Stomach smooth muscle (tissue), 2 donors: ENCODE measurements at regions not wholly inside any gene's neighbourhood (a gene's known extent, or its start where the extent isn't known, plus 50 kb on each side); places are given as distances from the start of the nearest gene placed in this dataset.
"Not testable (repeated sequence)": the region's sequence is repeated elsewhere in the genome, so short reads cannot be mapped to it uniquely, and the experiment has no call there.

Source experiments
- H3K27ac ChIP-seq: one replicate; pipeline ENCODE4 v1.7.0; 2013; ENCODE audit warnings: mild to moderate bottlenecking, low read length, inconsistent platforms
- H3K27me3 ChIP-seq, 2 donors: one replicate each; pipeline ENCODE4 v1.7.0; 2013; ENCODE audit warnings: low read length in 2 of 2; ENCODE audit not compliant: insufficient read depth in 2 of 2, control insufficient read depth in 1 of 2
- H3K36me3 ChIP-seq, 2 donors: one replicate each; pipeline ENCODE4 v1.7.0; 2013; ENCODE audit warnings: low read length in 2 of 2; ENCODE audit not compliant: control insufficient read depth in 2 of 2, insufficient read depth in 2 of 2
- H3K4me1 ChIP-seq: one replicate; pipeline ENCODE4 v1.7.0; 2013; ENCODE audit warnings: low read length; ENCODE audit not compliant: control insufficient read depth, insufficient read depth
- H3K4me3 ChIP-seq, 2 donors: one replicate each; pipeline ENCODE4 v1.7.0; 2013; ENCODE audit warnings: low read length in 2 of 2
- H3K9ac ChIP-seq, 2 donors: one replicate each; pipeline ENCODE4 v1.7.0; 2013; ENCODE audit warnings: low read length in 2 of 2, mild to moderate bottlenecking in 1 of 2
- H3K9me3 ChIP-seq, 2 donors: one replicate each; pipeline ENCODE4 v1.7.0; 2013; ENCODE audit warnings: low read length in 2 of 2; ENCODE audit not compliant: control insufficient read depth in 2 of 2
- donor health status: healthy.
- donor health status: Pancreatic carcinoma.

GRCh38 chr6:102981490-102982015 is 1588.0 kb downstream of the GRIK2 start:
- Histone ChIP-seq H3K9me3 (no peaks in the 10 kb centered on the region), H3K36me3 (no peaks in the 10 kb centered on the region), H3K27ac (no peak overlapping the region), H3K9ac (no peak overlapping the region), H3K4me3 (no peak overlapping the region), H3K27me3 (no peaks in the 10 kb centered on the region), H3K4me1 (no peaks in the 10 kb centered on the region)

DNA sequence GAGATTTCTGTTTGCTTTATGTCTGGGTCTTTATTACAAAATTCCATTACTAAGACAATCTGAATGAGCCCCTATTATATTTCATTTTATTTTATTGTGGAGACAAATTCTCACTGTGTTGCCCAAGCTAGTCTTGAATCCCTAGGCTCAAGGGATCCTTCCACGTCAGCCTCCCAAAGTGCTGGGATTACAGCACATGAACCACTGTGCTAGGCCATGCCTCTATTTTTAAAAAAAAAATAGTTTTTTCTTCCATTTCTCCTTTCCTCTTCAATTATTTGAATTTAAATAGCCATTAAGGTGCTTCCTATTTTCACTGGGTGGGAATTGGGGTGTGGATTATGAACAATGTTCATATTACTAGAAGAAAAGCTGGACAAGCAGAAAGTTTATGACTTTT is 1587.4 kb downstream of the GRIK2 start:
- H3K36me3 ChIP-seq = no peaks in the 10 kb centered on the region
- no peaks in the 10 kb centered on the region for H3K27me3 ChIP-seq
- no peak overlapping the region for H3K9ac ChIP-seq
- H3K27ac ChIP-seq = no peak overlapping the region
- H3K4me3 ChIP-seq = no peak overlapping the region
- H3K4me1 ChIP-seq = no peaks in the 10 kb centered on the region
- no peaks in the 10 kb centered on the region for H3K9me3 ChIP-seq

DNA sequence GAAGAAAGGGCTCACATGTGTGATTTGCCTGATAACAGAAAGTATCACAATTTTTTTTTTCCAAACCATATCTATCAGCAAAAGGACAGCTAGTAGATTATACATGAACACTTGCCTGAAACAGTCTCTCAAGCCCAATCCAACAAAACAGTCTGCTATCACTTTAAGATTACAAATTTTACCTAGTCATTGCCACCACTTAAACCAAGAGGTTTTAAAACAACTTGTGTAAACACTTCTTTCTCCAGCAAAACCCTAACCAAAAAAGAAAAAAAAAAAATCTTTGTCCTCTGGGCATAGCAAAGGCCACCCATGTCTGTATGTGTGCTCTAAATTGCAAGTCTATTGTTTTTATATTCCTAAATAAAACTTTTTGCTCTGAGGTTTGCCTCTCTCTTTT is 1568.4 kb downstream of the GRIK2 start:
- Histone ChIP-seq H3K27me3 (no peaks in the 10 kb centered on the region), H3K27ac (no peak overlapping the region), H3K36me3 (no peaks in the 10 kb centered on the region), H3K9ac (no peak overlapping the region), H3K4me1 (no peaks in the 10 kb centered on the region), H3K4me3 (no peak overlapping the region), H3K9me3 (no peaks in the 10 kb centered on the region)

GRCh38 chr6:102950967-102951366 is 1557.5 kb downstream of the GRIK2 start:
- H3K27me3 ChIP-seq = no peaks in the 10 kb centered on the region
- no peaks in the 10 kb centered on the region for H3K9me3 ChIP-seq
- H3K4me1 ChIP-seq = no peaks in the 10 kb centered on the region
- no peak overlapping the region for H3K4me3 ChIP-seq
- no peak overlapping the region for H3K27ac ChIP-seq
- H3K36me3 ChIP-seq = no peaks in the 10 kb centered on the region
- H3K9ac ChIP-seq = no peak overlapping the region

- Histone ChIP-seq H3K4me1 (no peaks in the 10 kb centered on the region), H3K9me3 (no peaks in the 10 kb centered on the region)
These were observed 1551.0 kb downstream of the GRIK2 start for GRCh38 chr6:102944475-102944874.

GRCh38 chr6:102942206-102942605 is 1548.7 kb downstream of the GRIK2 start:
- no peak overlapping the region for H3K4me3 ChIP-seq
- no peaks in the 10 kb centered on the region for H3K36me3 ChIP-seq
- no peaks in the 10 kb centered on the region for H3K27me3 ChIP-seq
- H3K9me3 ChIP-seq = no peaks in the 10 kb centered on the region
- no peaks in the 10 kb centered on the region for H3K4me1 ChIP-seq
- no peak overlapping the region for H3K27ac ChIP-seq
- no peak overlapping the region for H3K9ac ChIP-seq

More at GRCh38 chr6:102944475-102944874, 1551.0 kb downstream of the GRIK2 start:
- H3K27ac ChIP-seq = no peak overlapping the region
- no peaks in the 10 kb centered on the region for H3K27me3 ChIP-seq
- H3K4me3 ChIP-seq = no peak overlapping the region
- no peaks in the 10 kb centered on the region for H3K36me3 ChIP-seq
- no peak overlapping the region for H3K9ac ChIP-seq

DNA sequence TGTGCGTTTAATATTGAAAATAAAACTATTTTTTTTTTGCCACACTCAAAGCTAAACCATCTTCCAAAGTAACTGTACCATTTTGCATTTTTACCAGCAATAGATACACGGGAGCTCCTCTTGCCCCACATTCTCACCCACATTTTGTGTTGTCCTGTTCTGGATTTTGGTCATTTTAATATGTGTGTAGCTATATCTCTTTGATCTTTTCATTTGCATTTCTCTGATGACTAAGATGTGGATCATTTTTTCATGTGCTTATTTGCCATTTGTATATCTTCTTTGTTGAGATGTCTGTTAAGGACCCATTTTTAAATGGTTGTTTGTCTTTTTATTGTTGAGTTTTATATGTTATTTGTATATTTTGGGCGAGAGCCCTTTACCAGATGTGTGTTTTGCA is 1543.5 kb downstream of the GRIK2 start:
- H3K27ac ChIP-seq = no peak overlapping the region
- no peaks in the 10 kb centered on the region for H3K27me3 ChIP-seq
- no peaks in the 10 kb centered on the region for H3K36me3 ChIP-seq
- H3K9ac ChIP-seq = no peak overlapping the region
- no peaks in the 10 kb centered on the region for H3K9me3 ChIP-seq
- no peaks in the 10 kb centered on the region for H3K4me1 ChIP-seq
- H3K4me3 ChIP-seq = no peak overlapping the region

DNA sequence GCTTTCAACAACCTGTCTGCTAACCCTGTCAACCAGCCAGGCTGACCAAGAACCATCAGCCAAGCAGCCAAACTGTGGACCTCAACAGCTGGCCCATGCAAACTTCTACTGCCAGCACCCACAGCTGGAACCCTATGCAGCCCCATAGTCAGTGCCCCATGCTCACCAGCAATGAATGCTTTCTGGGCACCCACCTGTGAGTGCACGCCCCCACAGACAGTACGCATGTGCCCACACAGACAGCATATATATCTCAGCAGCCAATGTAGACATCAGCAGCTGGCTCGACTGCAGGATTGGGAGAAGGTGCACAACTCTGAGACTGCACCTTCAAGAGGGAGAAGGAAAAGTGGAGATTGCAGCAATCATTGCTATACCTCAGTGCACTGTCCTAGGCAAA is 1534.6 kb downstream of the GRIK2 start:
- Histone ChIP-seq H3K4me1 (no peaks in the 10 kb centered on the region), H3K27me3 (no peaks in the 10 kb centered on the region), H3K9me3 (no peaks in the 10 kb centered on the region), H3K27ac (no peak overlapping the region), H3K4me3 (no peak overlapping the region), H3K9ac (no peak overlapping the region), H3K36me3 (no peaks in the 10 kb centered on the region)

GRCh38 chr6:102918161-102918560 is 1524.7 kb downstream of the GRIK2 start:
- H3K9me3 ChIP-seq = no peaks in the 10 kb centered on the region
- no peaks in the 10 kb centered on the region for H3K36me3 ChIP-seq
- no peak overlapping the region for H3K27ac ChIP-seq
- no peaks in the 10 kb centered on the region for H3K27me3 ChIP-seq
- H3K4me1 ChIP-seq = no peaks in the 10 kb centered on the region
- no peak overlapping the region for H3K9ac ChIP-seq
- H3K4me3 ChIP-seq = no peak overlapping the region

GRCh38 chr6:102911571-102911970 is 1518.1 kb downstream of the GRIK2 start:
- Histone ChIP-seq H3K27ac (no peak overlapping the region), H3K27me3 (no peaks in the 10 kb centered on the region), H3K4me1 (no peaks in the 10 kb centered on the region), H3K9ac (no peak overlapping the region), H3K9me3 (no peaks in the 10 kb centered on the region), H3K36me3 (no peaks in the 10 kb centered on the region), H3K4me3 (no peak overlapping the region)

- H3K36me3 ChIP-seq, H3K4me3 ChIP-seq, H3K9me3 ChIP-seq, H3K27me3 ChIP-seq, H3K27ac ChIP-seq, H3K4me1 ChIP-seq, H3K9ac ChIP-seq: not testable (repeated sequence)
These were observed 1517.2 kb downstream of the GRIK2 start for GRCh38 chr6:102910701-102911139.
